ENCODE measurements at regions not wholly inside any gene's neighbourhood (a gene's known extent, or its start where the extent isn't known, plus 50 kb on each side); places are given as distances from the start of the nearest gene placed in this dataset.

GRCh38 chr15:62799037-62799436, 243.5 kb upstream of the TPM1 start:
- Histone ChIP-seq H3K9ac (ENCODE audit: low read length) (no peak overlapping the region), H3K4me3 (ENCODE audit: low read length) (no peak overlapping the region), H3K27ac (ENCODE audit: low read length) (no peak overlapping the region), H3K9me2 (replicated peaks; ENCODE audit: insufficient read depth, low read length) (no peaks in the 10 kb centered on the region), H3K27me3 (replicated peaks; ENCODE audit: insufficient read depth, low read length) (no peaks in the 10 kb centered on the region), H3K9me3 (replicated peaks; ENCODE audit: insufficient read depth, low read length) (no peaks in the 10 kb centered on the region), H2AFZ (ENCODE audit: low read length) (no peak overlapping the region), H4K20me1 (ENCODE audit: insufficient read depth, low read length) (no peaks in the 10 kb centered on the region), H3F3A (ENCODE audit: insufficient read depth, low read length) (no peaks in the 10 kb centered on the region), H3K4me2 (ENCODE audit: low read depth, low read length) (no peak overlapping the region), H3K4me1 (ENCODE audit: low read length) (no peaks in the 10 kb centered on the region), H3K36me3 (replicated peaks; ENCODE audit: insufficient read depth, low read length) (no peaks in the 10 kb centered on the region), H3K79me2 (ENCODE audit: low read length) (no peaks in the 10 kb centered on the region)
- no peak for TF ChIP-seq EZH2 (optimal IDR thresholded peaks at IDR 0.05; ENCODE audit: low read depth, low read length)
- no peak for TF ChIP-seq CTCF (IDR thresholded peaks at IDR 0.05; ENCODE audit: low read length)
- TF ChIP-seq EZH2phosphoT487 (IDR thresholded peaks at IDR 0.05; ENCODE audit: low read length): no peak
- DNase-seq: no peak

GRCh38 chr15:62799919-62800318, 242.6 kb upstream of the TPM1 start:
- no peaks in the 10 kb centered on the region for H3K9me3 ChIP-seq (replicated peaks; ENCODE audit: insufficient read depth, low read length)
- H3K36me3 ChIP-seq (replicated peaks; ENCODE audit: insufficient read depth, low read length): no peaks in the 10 kb centered on the region
- no peak overlapping the region for H3K4me2 ChIP-seq (ENCODE audit: low read depth, low read length)
- no peaks in the 10 kb centered on the region for H3K9me2 ChIP-seq (replicated peaks; ENCODE audit: insufficient read depth, low read length)
- H3F3A ChIP-seq (ENCODE audit: insufficient read depth, low read length): no peaks in the 10 kb centered on the region
- no peak overlapping the region for H2AFZ ChIP-seq (ENCODE audit: low read length)
- H3K4me3 ChIP-seq (ENCODE audit: low read length): no peak overlapping the region
- no peak overlapping the region for H3K9ac ChIP-seq (ENCODE audit: low read length)
- no peaks in the 10 kb centered on the region for H3K27me3 ChIP-seq (replicated peaks; ENCODE audit: insufficient read depth, low read length)
- H3K27ac ChIP-seq (ENCODE audit: low read length): no peak overlapping the region
- H3K4me1 ChIP-seq (ENCODE audit: low read length): no peaks in the 10 kb centered on the region
- H3K79me2 ChIP-seq (ENCODE audit: low read length): no peaks in the 10 kb centered on the region
- H4K20me1 ChIP-seq (ENCODE audit: insufficient read depth, low read length): no peaks in the 10 kb centered on the region
- DNase-seq: no peak
- TF ChIP-seq CTCF (IDR thresholded peaks at IDR 0.05; ENCODE audit: low read length) (no peak), EZH2 (optimal IDR thresholded peaks at IDR 0.05; ENCODE audit: low read depth, low read length) (no peak), EZH2phosphoT487 (IDR thresholded peaks at IDR 0.05; ENCODE audit: low read length) (no peak)

GRCh38 chr15:62802612-62803011, 239.9 kb upstream of the TPM1 start:
- Histone ChIP-seq H3F3A (ENCODE audit: insufficient read depth, low read length) (no peaks in the 10 kb centered on the region), H4K20me1 (ENCODE audit: insufficient read depth, low read length) (no peaks in the 10 kb centered on the region), H3K4me1 (ENCODE audit: low read length) (no peaks in the 10 kb centered on the region), H3K4me3 (ENCODE audit: low read length) (no peak overlapping the region), H3K9ac (ENCODE audit: low read length) (no peak overlapping the region), H2AFZ (ENCODE audit: low read length) (no peak overlapping the region), H3K4me2 (ENCODE audit: low read depth, low read length) (no peak overlapping the region), H3K9me3 (replicated peaks; ENCODE audit: insufficient read depth, low read length) (no peaks in the 10 kb centered on the region), H3K36me3 (replicated peaks; ENCODE audit: insufficient read depth, low read length) (no peaks in the 10 kb centered on the region), H3K27ac (ENCODE audit: low read length) (no peak overlapping the region), H3K27me3 (replicated peaks; ENCODE audit: insufficient read depth, low read length) (no peaks in the 10 kb centered on the region), H3K9me2 (replicated peaks; ENCODE audit: insufficient read depth, low read length) (no peaks in the 10 kb centered on the region), H3K79me2 (ENCODE audit: low read length) (no peaks in the 10 kb centered on the region)
- no peak for TF ChIP-seq EZH2 (optimal IDR thresholded peaks at IDR 0.05; ENCODE audit: low read depth, low read length)
- no peak for TF ChIP-seq CTCF (IDR thresholded peaks at IDR 0.05; ENCODE audit: low read length)
- no peak for TF ChIP-seq EZH2phosphoT487 (IDR thresholded peaks at IDR 0.05; ENCODE audit: low read length)
- DNase-seq: no peak

Data from MM.1S (cell line).